ENCODE measurements at regions not wholly inside any gene's neighbourhood (a gene's known extent, or its start where the extent isn't known, plus 50 kb on each side); places are given as distances from the start of the nearest gene placed in this dataset.

- no peak for DNase-seq
- TF ChIP-seq, protein P1, sequence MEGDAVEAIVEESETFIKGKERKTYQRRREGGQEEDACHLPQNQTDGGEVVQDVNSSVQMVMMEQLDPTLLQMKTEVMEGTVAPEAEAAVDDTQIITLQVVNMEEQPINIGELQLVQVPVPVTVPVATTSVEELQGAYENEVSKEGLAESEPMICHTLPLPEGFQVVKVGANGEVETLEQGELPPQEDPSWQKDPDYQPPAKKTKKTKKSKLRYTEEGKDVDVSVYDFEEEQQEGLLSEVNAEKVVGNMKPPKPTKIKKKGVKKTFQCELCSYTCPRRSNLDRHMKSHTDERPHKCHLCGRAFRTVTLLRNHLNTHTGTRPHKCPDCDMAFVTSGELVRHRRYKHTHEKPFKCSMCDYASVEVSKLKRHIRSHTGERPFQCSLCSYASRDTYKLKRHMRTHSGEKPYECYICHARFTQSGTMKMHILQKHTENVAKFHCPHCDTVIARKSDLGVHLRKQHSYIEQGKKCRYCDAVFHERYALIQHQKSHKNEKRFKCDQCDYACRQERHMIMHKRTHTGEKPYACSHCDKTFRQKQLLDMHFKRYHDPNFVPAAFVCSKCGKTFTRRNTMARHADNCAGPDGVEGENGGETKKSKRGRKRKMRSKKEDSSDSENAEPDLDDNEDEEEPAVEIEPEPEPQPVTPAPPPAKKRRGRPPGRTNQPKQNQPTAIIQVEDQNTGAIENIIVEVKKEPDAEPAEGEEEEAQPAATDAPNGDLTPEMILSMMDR (IDR thresholded peaks at IDR 0.05) = no peak
- H3K27ac Mint-ChIP-seq = no peak overlapping the region
- no peaks in the 10 kb centered on the region for H3K4me1 Mint-ChIP-seq
- no peaks in the 10 kb centered on the region for H3K9me3 Mint-ChIP-seq
- no peak overlapping the region for H3K4me3 Mint-ChIP-seq
- no peaks in the 10 kb centered on the region for H3K27me3 Mint-ChIP-seq (ENCODE audit: low read depth, poor library complexity)
- no peaks in the 10 kb centered on the region for H3K36me3 Mint-ChIP-seq (ENCODE audit: low read depth)
Measured at GRCh38 chr4:58491620-58492019, 1381.4 kb upstream of the IGFBP7 start.

GRCh38 chr4:58477950-58478349 is 1367.8 kb upstream of the IGFBP7 start:
- no peak overlapping the region for H3K27ac Mint-ChIP-seq
- H3K4me3 Mint-ChIP-seq = no peak overlapping the region
- H3K9me3 Mint-ChIP-seq = no peaks in the 10 kb centered on the region
- TF ChIP-seq, protein P1 (IDR thresholded peaks at IDR 0.05) = no peak
- H3K36me3 Mint-ChIP-seq (ENCODE audit: low read depth) = no peaks in the 10 kb centered on the region
- DNase-seq = no peak
- H3K4me1 Mint-ChIP-seq = no peaks in the 10 kb centered on the region
- H3K27me3 Mint-ChIP-seq (ENCODE audit: low read depth, poor library complexity) = peaks cover 2% of the 10 kb centered on the region

GRCh38 chr4:58477513-58477912 is 1367.3 kb upstream of the IGFBP7 start:
- no peaks in the 10 kb centered on the region for H3K9me3 Mint-ChIP-seq
- H3K36me3 Mint-ChIP-seq (ENCODE audit: low read depth) = no peaks in the 10 kb centered on the region
- TF ChIP-seq, protein P1 (IDR thresholded peaks at IDR 0.05) = no peak
- no peak for DNase-seq
- H3K4me3 Mint-ChIP-seq = no peak overlapping the region
- H3K4me1 Mint-ChIP-seq = no peaks in the 10 kb centered on the region
- no peak overlapping the region for H3K27ac Mint-ChIP-seq
- peaks cover 2% of the 10 kb centered on the region for H3K27me3 Mint-ChIP-seq (ENCODE audit: low read depth, poor library complexity)

DNA sequence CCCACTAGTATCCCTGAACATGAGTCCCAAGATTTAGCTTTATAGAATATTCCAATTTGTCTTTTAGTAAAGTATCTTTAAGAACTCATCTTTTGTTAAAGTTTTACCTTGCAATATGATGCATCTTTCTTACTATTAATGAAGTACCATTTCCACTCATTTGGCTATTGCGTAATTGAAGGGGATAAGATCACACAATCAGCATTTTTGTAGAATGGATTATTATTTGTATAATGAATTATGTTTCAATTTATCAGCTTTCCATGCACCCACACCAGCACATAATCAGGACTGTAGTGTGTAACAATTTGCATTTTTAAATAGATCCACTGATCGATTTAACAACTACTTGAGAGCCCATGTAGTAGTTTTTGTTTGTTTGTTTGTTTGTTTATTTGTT is 1364.9 kb upstream of the IGFBP7 start:
- H3K36me3 Mint-ChIP-seq (ENCODE audit: low read depth) = no peaks in the 10 kb centered on the region
- H3K4me3 Mint-ChIP-seq = no peak overlapping the region
- H3K27ac Mint-ChIP-seq = no peak overlapping the region
- TF ChIP-seq, protein P1 (IDR thresholded peaks at IDR 0.05) = no peak
- H3K9me3 Mint-ChIP-seq = no peaks in the 10 kb centered on the region
- H3K4me1 Mint-ChIP-seq = no peaks in the 10 kb centered on the region
- no peak for DNase-seq
- peaks cover 2% of the 10 kb centered on the region for H3K27me3 Mint-ChIP-seq (ENCODE audit: low read depth, poor library complexity)

- Mint-ChIP-seq H3K27ac (no peak overlapping the region), H3K27me3 (ENCODE audit: low read depth, poor library complexity) (no peaks in the 10 kb centered on the region), H3K4me3 (no peak overlapping the region), H3K4me1 (no peaks in the 10 kb centered on the region), H3K9me3 (peaks cover 29% of the 10 kb centered on the region), H3K36me3 (ENCODE audit: low read depth) (no peaks in the 10 kb centered on the region)
- TF ChIP-seq, protein P1 (IDR thresholded peaks at IDR 0.05) = no peak
- DNase-seq = no peak
Measured at GRCh38 chr4:58465031-58465430, 1354.8 kb upstream of the IGFBP7 start.

DNA sequence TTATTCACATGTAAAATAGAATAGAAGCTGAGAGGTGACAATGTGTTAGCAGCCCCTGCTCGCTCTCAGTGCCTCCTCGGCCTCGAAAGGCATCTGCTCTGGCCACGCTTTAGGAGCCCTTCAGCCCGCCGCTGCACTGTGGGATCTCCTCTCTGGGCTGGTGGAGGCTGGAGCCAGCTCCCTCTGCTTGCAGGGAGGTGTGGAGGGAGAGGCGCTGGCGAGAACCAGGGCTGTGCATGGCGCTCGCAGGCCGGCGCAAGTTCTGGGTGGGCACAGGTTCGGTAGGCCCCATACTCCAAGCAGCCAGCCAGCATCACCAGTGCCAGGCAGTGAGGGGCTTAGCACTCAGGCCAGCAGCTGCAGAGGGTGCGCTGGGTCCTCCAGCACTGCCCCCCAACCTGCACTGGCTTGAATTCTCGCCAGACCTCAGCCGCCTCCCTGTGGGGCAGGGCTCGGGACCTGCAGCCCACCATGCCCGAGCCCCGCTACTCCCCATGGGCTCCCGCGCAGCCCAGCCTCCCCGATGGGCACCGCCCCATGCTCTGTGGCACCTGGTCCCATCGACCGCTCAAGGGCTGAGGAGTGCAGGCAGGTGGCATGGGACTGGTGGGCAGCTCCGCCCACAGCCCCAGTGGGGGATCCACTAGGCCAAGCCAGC is 1346.7 kb upstream of the IGFBP7 start:
- no peaks in the 10 kb centered on the region for H3K27me3 Mint-ChIP-seq (ENCODE audit: low read depth, poor library complexity)
- TF ChIP-seq, protein P1 (IDR thresholded peaks at IDR 0.05) = no peak
- H3K27ac Mint-ChIP-seq = no peak overlapping the region
- H3K36me3 Mint-ChIP-seq (ENCODE audit: low read depth) = no peaks in the 10 kb centered on the region
- H3K4me1 Mint-ChIP-seq = no peaks in the 10 kb centered on the region
- no peak overlapping the region for H3K4me3 Mint-ChIP-seq
- DNase-seq = no peak
- no peaks in the 10 kb centered on the region for H3K9me3 Mint-ChIP-seq
